ENCODE measurements at regions not wholly inside any gene's neighbourhood (a gene's known extent, or its start where the extent isn't known, plus 50 kb on each side); places are given as distances from the start of the nearest gene placed in this dataset.

GRCh38 chr2:16127276-16127940 lies 187.1 kb downstream of the MYCN start:
- H3K9ac ChIP-seq (ENCODE audit: insufficient read depth in 1 of 2, low read length in 2 of 2) = no peak overlapping the region
- H3K27me3 ChIP-seq (ENCODE audit: control insufficient read depth in 3 of 3, insufficient read depth in 3 of 3, low read length in 2 of 3) = no peaks in the 10 kb centered on the region
- peaks cover 0 to 2% (median 0%) of the 10 kb centered on the region in 4 donors for H3K9me3 ChIP-seq (ENCODE audit: control insufficient read depth in 4 of 4, insufficient read depth in 3 of 4, low read length in 3 of 4)
- H3K27ac ChIP-seq (ENCODE audit: low read depth in 1 of 2, low read length in 1 of 2) = no peak overlapping the region
- DNase-seq (no peak), ATAC-seq (ENCODE audit: insufficient read depth, low FRiP score) (no peak)
- H3K36me3 ChIP-seq (ENCODE audit: control insufficient read depth in 4 of 4, insufficient read depth in 4 of 4, low read length in 4 of 4) = no peaks in the 10 kb centered on the region
- WGBS, 2 donors = 93 to 96% methylated on average over 10 of the region's 10 CpGs
- TF ChIP-seq, protein P1, sequence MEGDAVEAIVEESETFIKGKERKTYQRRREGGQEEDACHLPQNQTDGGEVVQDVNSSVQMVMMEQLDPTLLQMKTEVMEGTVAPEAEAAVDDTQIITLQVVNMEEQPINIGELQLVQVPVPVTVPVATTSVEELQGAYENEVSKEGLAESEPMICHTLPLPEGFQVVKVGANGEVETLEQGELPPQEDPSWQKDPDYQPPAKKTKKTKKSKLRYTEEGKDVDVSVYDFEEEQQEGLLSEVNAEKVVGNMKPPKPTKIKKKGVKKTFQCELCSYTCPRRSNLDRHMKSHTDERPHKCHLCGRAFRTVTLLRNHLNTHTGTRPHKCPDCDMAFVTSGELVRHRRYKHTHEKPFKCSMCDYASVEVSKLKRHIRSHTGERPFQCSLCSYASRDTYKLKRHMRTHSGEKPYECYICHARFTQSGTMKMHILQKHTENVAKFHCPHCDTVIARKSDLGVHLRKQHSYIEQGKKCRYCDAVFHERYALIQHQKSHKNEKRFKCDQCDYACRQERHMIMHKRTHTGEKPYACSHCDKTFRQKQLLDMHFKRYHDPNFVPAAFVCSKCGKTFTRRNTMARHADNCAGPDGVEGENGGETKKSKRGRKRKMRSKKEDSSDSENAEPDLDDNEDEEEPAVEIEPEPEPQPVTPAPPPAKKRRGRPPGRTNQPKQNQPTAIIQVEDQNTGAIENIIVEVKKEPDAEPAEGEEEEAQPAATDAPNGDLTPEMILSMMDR (IDR thresholded peaks at IDR 0.05; ENCODE audit: control extremely low read depth, extremely low read depth) = no peak
- H3K4me1 ChIP-seq (ENCODE audit: control insufficient read depth in 5 of 5, insufficient read depth in 5 of 5, low read length in 5 of 5) = peaks cover 0 to 3% (median 0%) of the 10 kb centered on the region in 5 donors
- H3K4me3 ChIP-seq = no peak overlapping the region

DNA sequence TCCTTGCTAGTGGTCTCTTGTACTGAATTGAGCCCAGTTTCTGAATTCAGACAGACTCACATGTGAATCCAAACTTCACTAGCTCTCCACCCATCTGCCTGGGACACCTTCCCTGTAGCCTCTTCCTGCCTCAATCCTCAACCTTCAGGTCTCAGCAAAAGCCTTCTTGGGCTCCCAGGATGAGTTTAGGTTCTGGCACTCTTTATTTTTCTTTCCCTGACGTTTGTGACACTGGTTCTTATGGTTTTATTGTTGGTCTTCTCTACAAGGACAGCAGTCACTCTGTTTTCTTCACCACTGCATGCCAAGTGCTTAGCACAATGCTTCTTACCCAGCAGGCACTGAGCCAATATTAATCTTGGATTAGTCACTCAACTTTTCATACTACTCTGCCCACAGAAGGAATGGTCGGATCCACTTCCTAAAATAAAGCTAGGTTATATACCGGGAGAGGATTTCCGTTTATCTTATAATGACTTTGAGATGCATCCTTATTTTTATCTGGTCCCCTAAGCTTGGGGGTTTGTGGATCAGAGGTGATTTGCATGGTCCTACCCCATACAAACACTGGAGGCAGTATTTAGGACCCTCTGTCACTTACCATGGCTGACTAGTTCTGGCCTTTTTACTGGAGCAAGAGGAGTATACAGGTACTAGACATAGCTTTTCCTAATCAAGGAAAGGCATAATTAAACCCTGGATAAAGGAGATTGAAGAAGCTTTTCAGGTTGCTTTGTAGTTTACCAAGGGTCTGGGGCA lies 186.3 kb downstream of the MYCN start:
- Histone ChIP-seq H3K36me3 (ENCODE audit: control insufficient read depth in 4 of 4, insufficient read depth in 4 of 4, low read length in 4 of 4) (no peaks in the 10 kb centered on the region), H3K4me1 (ENCODE audit: control insufficient read depth in 5 of 5, insufficient read depth in 5 of 5, low read length in 5 of 5) (peaks cover 0 to 3% (median 0%) of the 10 kb centered on the region in 5 donors), H3K4me3 (no peak overlapping the region), H3K27me3 (ENCODE audit: control insufficient read depth in 3 of 3, insufficient read depth in 3 of 3, low read length in 2 of 3) (no peaks in the 10 kb centered on the region), H3K9ac (ENCODE audit: insufficient read depth in 1 of 2, low read length in 2 of 2) (no peak overlapping the region), H3K27ac (ENCODE audit: low read depth in 1 of 2, low read length in 1 of 2) (no peak overlapping the region), H3K9me3 (ENCODE audit: control insufficient read depth in 4 of 4, insufficient read depth in 3 of 4, low read length in 3 of 4) (peaks cover 0 to 4% (median 0%) of the 10 kb centered on the region in 4 donors)
- ATAC-seq (ENCODE audit: insufficient read depth, low FRiP score) (no peak), DNase-seq (no peak)
- TF ChIP-seq, protein P1 (IDR thresholded peaks at IDR 0.05; ENCODE audit: control extremely low read depth, extremely low read depth) = no peak
- 69 to 87% methylated on average over 4 of the region's 4 CpGs for WGBS, 2 donors

- WGBS, 2 donors = 83 to 85% methylated on average over 18 of the region's 18 CpGs
- no peak overlapping the region for H3K27ac ChIP-seq (ENCODE audit: low read depth in 1 of 2, low read length in 1 of 2)
- H3K36me3 ChIP-seq (ENCODE audit: control insufficient read depth in 4 of 4, insufficient read depth in 4 of 4, low read length in 4 of 4) = no peaks in the 10 kb centered on the region
- no peak overlapping the region for H3K9ac ChIP-seq (ENCODE audit: insufficient read depth in 1 of 2, low read length in 2 of 2)
- no peaks in the 10 kb centered on the region for H3K27me3 ChIP-seq (ENCODE audit: control insufficient read depth in 3 of 3, insufficient read depth in 3 of 3, low read length in 2 of 3)
- H3K9me3 ChIP-seq (ENCODE audit: control insufficient read depth in 4 of 4, insufficient read depth in 3 of 4, low read length in 3 of 4) = peaks cover 0 to 4% (median 0%) of the 10 kb centered on the region in 4 donors
- DNase-seq (no peak), ATAC-seq (ENCODE audit: insufficient read depth, low FRiP score) (no peak)
- TF ChIP-seq, protein P1 (IDR thresholded peaks at IDR 0.05; ENCODE audit: control extremely low read depth, extremely low read depth) = no peak
- H3K4me3 ChIP-seq = no peak overlapping the region
- H3K4me1 ChIP-seq (ENCODE audit: control insufficient read depth in 5 of 5, insufficient read depth in 5 of 5, low read length in 5 of 5) = peaks cover 0 to 3% (median 0%) of the 10 kb centered on the region in 5 donors
Observed at GRCh38 chr2:16125614-16126516, 185.5 kb downstream of the MYCN start.
